ENCODE measurements at regions not wholly inside any gene's neighbourhood (a gene's known extent, or its start where the extent isn't known, plus 50 kb on each side); places are given as distances from the start of the nearest gene placed in this dataset.

- ATAC-seq (no peak), DNase-seq (no peak)
- Histone ChIP-seq H3K36me3 (no peaks in the 10 kb centered on the region), H3K4me1 (peaks cover 0 to 15% of the 10 kb centered on the region in 2 donors), H3K9me3 (no peaks in the 10 kb centered on the region), H3K4me3 (no peak overlapping the region), H3K27ac (no peak overlapping the region), H3K27me3 (no peaks in the 10 kb centered on the region)
- TF ChIP-seq CTCF (IDR thresholded peaks at IDR 0.05): no peak
- intact Hi-C loops (cut with DNase I): loop anchor here in 1 of 2 donors (10.0 kb wide), 1 partner anchor 468 kb away; no protein-coding TSS in a partner anchor
Measured at GRCh38 chr2:136383167-136383566, 265.2 kb upstream of the CXCR4 start.

- ATAC-seq (peak; percentile 32), DNase-seq (peak in 1 of 4 donors; percentile 47)
- TF ChIP-seq CTCF (IDR thresholded peaks at IDR 0.05): no peak
- Histone ChIP-seq H3K9me3 (no peaks in the 10 kb centered on the region), H3K4me3 (no peak overlapping the region), H3K4me1 (peaks cover 0 to 15% of the 10 kb centered on the region in 2 donors), H3K27me3 (no peaks in the 10 kb centered on the region), H3K27ac (peak overlapping the region in 1 of 2 donors; percentile 74), H3K36me3 (no peaks in the 10 kb centered on the region)
- intact Hi-C loops (cut with DNase I): loop anchor here in 1 of 2 donors (10.0 kb wide), 1 partner anchor 467 kb away; no protein-coding TSS in a partner anchor
Measured at GRCh38 chr2:136381722-136382633, 264.0 kb upstream of the CXCR4 start.

GRCh38 chr2:136381245-136381644 is 263.3 kb upstream of the CXCR4 start:
- ATAC-seq (no peak), DNase-seq (no peak)
- no peaks in the 10 kb centered on the region for H3K27me3 ChIP-seq
- H3K4me1 ChIP-seq: peaks cover 0 to 15% of the 10 kb centered on the region in 2 donors
- no peak for TF ChIP-seq CTCF (IDR thresholded peaks at IDR 0.05)
- no peak overlapping the region for H3K27ac ChIP-seq
- H3K36me3 ChIP-seq: no peaks in the 10 kb centered on the region
- intact Hi-C loops (cut with DNase I): loop anchor here in 1 of 2 donors (10.0 kb wide), 1 partner anchor 466 kb away; no protein-coding TSS in a partner anchor
- H3K9me3 ChIP-seq: no peaks in the 10 kb centered on the region
- H3K4me3 ChIP-seq: no peak overlapping the region

GRCh38 chr2:136378712-136379595 is 261.0 kb upstream of the CXCR4 start:
- intact Hi-C loops (cut with DNase I): loop anchor here in 1 of 2 donors (5.0 kb wide), 1 partner anchor 462 kb away; no protein-coding TSS in a partner anchor
- peak in 3 of 4 donors; percentile 12 to 66 (median 50) for DNase-seq
- Histone ChIP-seq H3K36me3 (no peaks in the 10 kb centered on the region), H3K9me3 (no peaks in the 10 kb centered on the region), H3K27me3 (no peaks in the 10 kb centered on the region), H3K4me3 (no peak overlapping the region), H3K4me1 (peaks cover 0 to 7% of the 10 kb centered on the region in 2 donors), H3K27ac (no peak overlapping the region)
- peak; percentile 66 to 75 for TF ChIP-seq CTCF (IDR thresholded peaks at IDR 0.05)
- ATAC-seq: peak; percentile 86

Data from left lung (tissue), 4 donors.